GM12878 (cell line): ENCODE measurements at regions not wholly inside any gene's neighbourhood (a gene's known extent, or its start where the extent isn't known, plus 50 kb on each side); places are given as distances from the start of the nearest gene placed in this dataset.

Experiments
- JUND ChIP-seq: IDR thresholded peaks from 2 replicates; pipeline ENCODE4 v1.6.1; 2012; ENCODE audit warnings: low read depth, mild to moderate bottlenecking, low read length, improper control_type of control experiment, moderate library complexity
- SRF ChIP-seq, 2 experiments: IDR thresholded peaks; 2 replicates each; pipeline ENCODE4 v1.6.1; 2011; ENCODE audit warnings: low read depth in 2 of 2, low read length in 2 of 2, mild to moderate bottlenecking in 1 of 2, moderate library complexity in 1 of 2
- ZNF217 ChIP-seq: fragments of 450-650 bp; IDR thresholded peaks from 2 replicates; pipeline ENCODE4 v1.6.1; 2017; ENCODE audit warnings: antibody characterized with exemption, mild to moderate bottlenecking

DNA sequence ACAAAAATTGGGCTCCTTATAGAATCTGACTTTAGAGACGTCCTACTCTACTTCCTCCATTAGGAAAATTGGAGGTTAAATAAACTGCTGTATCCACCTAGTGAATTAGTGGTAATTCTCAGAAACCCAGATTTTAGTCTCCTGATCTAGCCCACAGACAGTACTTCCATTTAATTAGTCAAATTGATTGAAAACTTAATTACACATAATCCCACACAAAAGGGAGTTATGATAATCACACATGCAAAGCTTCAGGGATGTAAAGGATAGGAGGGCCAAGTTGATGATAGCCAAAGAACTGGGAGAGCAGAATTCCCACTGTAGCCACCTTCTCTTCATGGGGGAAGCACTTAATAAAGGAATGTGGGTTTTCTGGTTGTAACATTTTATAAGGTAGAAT, 471.9 kb downstream of the TMEM182 start:
- no peak for TF ChIP-seq JUND
- TF ChIP-seq ZNF217 = no peak
- no peak for TF ChIP-seq SRF (IDR thresholded peaks at IDR 0.05; ENCODE audit: low read depth in 2 of 2, low read length in 2 of 2)
